ENCODE measurements at regions not wholly inside any gene's neighbourhood (a gene's known extent, or its start where the extent isn't known, plus 50 kb on each side); places are given as distances from the start of the nearest gene placed in this dataset.

GRCh38 chr6:40931931-40932330 lies 107.1 kb downstream of the UNC5CL start:
- Mint-ChIP-seq H3K27me3 (ENCODE audit: low read depth) (peaks cover 8% of the 10 kb centered on the region), H3K4me3 (no peak overlapping the region), H3K9me3 (no peaks in the 10 kb centered on the region), H3K36me3 (ENCODE audit: insufficient read depth in 2 of 2) (no peaks in the 10 kb centered on the region), H3K4me1 (ENCODE audit: low read depth) (no peaks in the 10 kb centered on the region), H3K27ac (no peak overlapping the region)
- no peak for DNase-seq
- no peak for ATAC-seq (replicated peaks in 1 of 2)

- ATAC-seq (replicated peaks in 1 of 2), result no peak
- no peak for DNase-seq
Measured at GRCh38 chr6:40930555-40930954, 108.5 kb downstream of the UNC5CL start.

GRCh38 chr6:40930045-40930444 lies 109.0 kb downstream of the UNC5CL start:
- no peaks in the 10 kb centered on the region for H3K4me1 Mint-ChIP-seq (ENCODE audit: low read depth)
- H3K9me3 Mint-ChIP-seq, result no peaks in the 10 kb centered on the region
- H3K27ac Mint-ChIP-seq, result no peak overlapping the region
- ATAC-seq (replicated peaks in 1 of 2) (no peak), DNase-seq (no peak)
- no peaks in the 10 kb centered on the region for H3K36me3 Mint-ChIP-seq (ENCODE audit: insufficient read depth in 2 of 2)
- peaks cover 8% of the 10 kb centered on the region for H3K27me3 Mint-ChIP-seq (ENCODE audit: low read depth)
- no peak overlapping the region for H3K4me3 Mint-ChIP-seq

More at GRCh38 chr6:40930555-40930954, 108.5 kb downstream of the UNC5CL start:
- Mint-ChIP-seq H3K27me3 (ENCODE audit: low read depth) (peaks cover 8% of the 10 kb centered on the region), H3K36me3 (ENCODE audit: insufficient read depth in 2 of 2) (no peaks in the 10 kb centered on the region), H3K9me3 (no peaks in the 10 kb centered on the region), H3K27ac (no peak overlapping the region), H3K4me3 (no peak overlapping the region), H3K4me1 (ENCODE audit: low read depth) (no peaks in the 10 kb centered on the region)

GRCh38 chr6:40929176-40929575 lies 109.8 kb downstream of the UNC5CL start:
- H3K4me1 Mint-ChIP-seq (ENCODE audit: low read depth), result no peaks in the 10 kb centered on the region
- ATAC-seq (replicated peaks in 1 of 2) (no peak), DNase-seq (no peak)
- no peak overlapping the region for H3K4me3 Mint-ChIP-seq
- H3K9me3 Mint-ChIP-seq, result no peaks in the 10 kb centered on the region
- no peaks in the 10 kb centered on the region for H3K36me3 Mint-ChIP-seq (ENCODE audit: insufficient read depth in 2 of 2)
- peaks cover 1% of the 10 kb centered on the region for H3K27me3 Mint-ChIP-seq (ENCODE audit: low read depth)
- no peak overlapping the region for H3K27ac Mint-ChIP-seq

GRCh38 chr6:40928763-40929162 lies 110.3 kb downstream of the UNC5CL start:
- DNase-seq (no peak), ATAC-seq (replicated peaks in 1 of 2) (no peak)
- H3K9me3 Mint-ChIP-seq, result no peaks in the 10 kb centered on the region
- no peak overlapping the region for H3K27ac Mint-ChIP-seq
- H3K36me3 Mint-ChIP-seq (ENCODE audit: insufficient read depth in 2 of 2), result no peaks in the 10 kb centered on the region
- H3K27me3 Mint-ChIP-seq (ENCODE audit: low read depth), result no peaks in the 10 kb centered on the region
- H3K4me3 Mint-ChIP-seq, result no peak overlapping the region
- no peaks in the 10 kb centered on the region for H3K4me1 Mint-ChIP-seq (ENCODE audit: low read depth)

- DNase-seq (no peak), ATAC-seq (replicated peaks in 1 of 2) (no peak)
- Mint-ChIP-seq H3K9me3 (no peaks in the 10 kb centered on the region), H3K36me3 (ENCODE audit: insufficient read depth in 2 of 2) (no peaks in the 10 kb centered on the region), H3K27ac (no peak overlapping the region), H3K4me1 (ENCODE audit: low read depth) (no peaks in the 10 kb centered on the region), H3K27me3 (ENCODE audit: low read depth) (no peaks in the 10 kb centered on the region), H3K4me3 (no peak overlapping the region)
Measured at GRCh38 chr6:40928307-40928706, 110.7 kb downstream of the UNC5CL start.

GRCh38 chr6:40925341-40925740 lies 113.7 kb downstream of the UNC5CL start:
- H3K27me3 Mint-ChIP-seq (ENCODE audit: low read depth), result no peaks in the 10 kb centered on the region
- no peak for DNase-seq

GRCh38 chr6:40924839-40925238 lies 114.2 kb downstream of the UNC5CL start:
- no peaks in the 10 kb centered on the region for H3K27me3 Mint-ChIP-seq (ENCODE audit: low read depth)
- no peaks in the 10 kb centered on the region for H3K9me3 Mint-ChIP-seq
- ATAC-seq (replicated peaks in 1 of 2), result no peak
- no peaks in the 10 kb centered on the region for H3K4me1 Mint-ChIP-seq (ENCODE audit: low read depth)
- H3K4me3 Mint-ChIP-seq, result no peak overlapping the region
- H3K36me3 Mint-ChIP-seq (ENCODE audit: insufficient read depth in 2 of 2), result no peaks in the 10 kb centered on the region
- no peak overlapping the region for H3K27ac Mint-ChIP-seq
- no peak for DNase-seq

More at GRCh38 chr6:40925341-40925740, 113.7 kb downstream of the UNC5CL start:
- Mint-ChIP-seq H3K4me1 (ENCODE audit: low read depth) (no peaks in the 10 kb centered on the region), H3K27ac (no peak overlapping the region), H3K4me3 (no peak overlapping the region), H3K9me3 (no peaks in the 10 kb centered on the region), H3K36me3 (ENCODE audit: insufficient read depth in 2 of 2) (no peaks in the 10 kb centered on the region)
- no peak for ATAC-seq (replicated peaks in 1 of 2)

- Mint-ChIP-seq H3K4me3 (no peak overlapping the region), H3K36me3 (ENCODE audit: insufficient read depth in 2 of 2) (no peaks in the 10 kb centered on the region), H3K27ac (no peak overlapping the region), H3K9me3 (no peaks in the 10 kb centered on the region), H3K27me3 (ENCODE audit: low read depth) (peaks cover 8% of the 10 kb centered on the region), H3K4me1 (ENCODE audit: low read depth) (no peaks in the 10 kb centered on the region)
- no peak for ATAC-seq (replicated peaks in 1 of 2)
- DNase-seq, result no peak
Measured at GRCh38 chr6:40923880-40924279, 115.1 kb downstream of the UNC5CL start.

GRCh38 chr6:40923326-40923725 lies 115.7 kb downstream of the UNC5CL start:
- DNase-seq (no peak), ATAC-seq (replicated peaks in 1 of 2) (no peak)
- Mint-ChIP-seq H3K27ac (no peak overlapping the region), H3K27me3 (ENCODE audit: low read depth) (peaks cover 13% of the 10 kb centered on the region), H3K4me1 (ENCODE audit: low read depth) (no peaks in the 10 kb centered on the region), H3K4me3 (no peak overlapping the region), H3K9me3 (no peaks in the 10 kb centered on the region), H3K36me3 (ENCODE audit: insufficient read depth in 2 of 2) (no peaks in the 10 kb centered on the region)

- H3K27me3 Mint-ChIP-seq (ENCODE audit: low read depth), result peaks cover 15% of the 10 kb centered on the region
- DNase-seq, result no peak
- ATAC-seq (replicated peaks in 1 of 2), result no peak
- H3K36me3 Mint-ChIP-seq (ENCODE audit: insufficient read depth in 2 of 2), result no peaks in the 10 kb centered on the region
- H3K27ac Mint-ChIP-seq, result no peak overlapping the region
- H3K4me1 Mint-ChIP-seq (ENCODE audit: low read depth), result no peaks in the 10 kb centered on the region
- H3K9me3 Mint-ChIP-seq, result no peaks in the 10 kb centered on the region
- H3K4me3 Mint-ChIP-seq, result no peak overlapping the region
Measured at GRCh38 chr6:40922281-40922680, 116.7 kb downstream of the UNC5CL start.

GRCh38 chr6:40918040-40918651 lies 120.9 kb downstream of the UNC5CL start:
- DNase-seq (no peak), ATAC-seq (replicated peaks in 1 of 2) (no peak)
- H3K4me1 Mint-ChIP-seq (ENCODE audit: low read depth), result no peaks in the 10 kb centered on the region
- no peaks in the 10 kb centered on the region for H3K36me3 Mint-ChIP-seq (ENCODE audit: insufficient read depth in 2 of 2)
- peaks cover 15% of the 10 kb centered on the region for H3K27me3 Mint-ChIP-seq (ENCODE audit: low read depth)
- no peak overlapping the region for H3K4me3 Mint-ChIP-seq
- no peak overlapping the region for H3K27ac Mint-ChIP-seq
- H3K9me3 Mint-ChIP-seq, result no peaks in the 10 kb centered on the region

GRCh38 chr6:40917603-40918002 lies 121.4 kb downstream of the UNC5CL start:
- Mint-ChIP-seq H3K4me1 (ENCODE audit: low read depth) (no peaks in the 10 kb centered on the region), H3K36me3 (ENCODE audit: insufficient read depth in 2 of 2) (no peaks in the 10 kb centered on the region), H3K27me3 (ENCODE audit: low read depth) (peaks cover 15% of the 10 kb centered on the region), H3K4me3 (no peak overlapping the region), H3K27ac (no peak overlapping the region), H3K9me3 (no peaks in the 10 kb centered on the region)
- ATAC-seq (replicated peaks in 1 of 2), result no peak
- no peak for DNase-seq

GRCh38 chr6:40916845-40917244 lies 122.2 kb downstream of the UNC5CL start:
- no peaks in the 10 kb centered on the region for H3K9me3 Mint-ChIP-seq
- H3K36me3 Mint-ChIP-seq (ENCODE audit: insufficient read depth in 2 of 2), result no peaks in the 10 kb centered on the region
- no peaks in the 10 kb centered on the region for H3K4me1 Mint-ChIP-seq (ENCODE audit: low read depth)
- no peak overlapping the region for H3K27ac Mint-ChIP-seq
- peaks cover 15% of the 10 kb centered on the region for H3K27me3 Mint-ChIP-seq (ENCODE audit: low read depth)
- no peak for ATAC-seq (replicated peaks in 1 of 2)
- DNase-seq, result no peak
- H3K4me3 Mint-ChIP-seq, result no peak overlapping the region
